Panc1 (cell line): ENCODE measurements at regions not wholly inside any gene's neighbourhood (a gene's known extent, or its start where the extent isn't known, plus 50 kb on each side); places are given as distances from the start of the nearest gene placed in this dataset.

Source experiments
- CTCF ChIP-seq: fragments of 450-650 bp; IDR thresholded peaks from 2 replicates; pipeline ENCODE4 v1.5.1; 2017; ENCODE audit warnings: mild to moderate bottlenecking
- POLR2AphosphoS5 ChIP-seq: IDR thresholded peaks from 2 replicates; pipeline ENCODE4 v1.6.1; 2012; ENCODE audit warnings: mild to moderate bottlenecking, low read depth, low read length, moderate library complexity

DNA sequence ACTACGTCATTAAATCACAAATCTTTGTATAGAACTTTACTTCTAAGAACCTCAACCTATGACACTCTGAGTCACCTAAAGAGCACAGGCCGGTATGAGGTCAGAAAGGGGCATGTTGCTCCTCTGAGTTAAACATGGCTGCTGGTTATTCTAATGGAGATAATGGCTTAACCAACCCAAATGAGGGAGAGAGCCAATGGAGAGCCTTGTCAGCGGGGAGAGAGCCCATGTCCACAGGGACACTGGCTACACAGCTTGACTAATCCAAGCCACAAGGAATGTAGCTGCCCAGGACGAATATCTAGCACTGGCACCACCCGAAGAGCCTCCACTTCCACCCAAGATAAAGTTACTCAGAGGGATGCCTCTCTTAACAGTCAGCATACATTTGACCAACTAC, 77.0 kb upstream of the STAC start:
- no peak for TF ChIP-seq CTCF
- no peak for TF ChIP-seq POLR2AphosphoS5
